ENCODE measurements at regions not wholly inside any gene's neighbourhood (a gene's known extent, or its start where the extent isn't known, plus 50 kb on each side); places are given as distances from the start of the nearest gene placed in this dataset.

DNA sequence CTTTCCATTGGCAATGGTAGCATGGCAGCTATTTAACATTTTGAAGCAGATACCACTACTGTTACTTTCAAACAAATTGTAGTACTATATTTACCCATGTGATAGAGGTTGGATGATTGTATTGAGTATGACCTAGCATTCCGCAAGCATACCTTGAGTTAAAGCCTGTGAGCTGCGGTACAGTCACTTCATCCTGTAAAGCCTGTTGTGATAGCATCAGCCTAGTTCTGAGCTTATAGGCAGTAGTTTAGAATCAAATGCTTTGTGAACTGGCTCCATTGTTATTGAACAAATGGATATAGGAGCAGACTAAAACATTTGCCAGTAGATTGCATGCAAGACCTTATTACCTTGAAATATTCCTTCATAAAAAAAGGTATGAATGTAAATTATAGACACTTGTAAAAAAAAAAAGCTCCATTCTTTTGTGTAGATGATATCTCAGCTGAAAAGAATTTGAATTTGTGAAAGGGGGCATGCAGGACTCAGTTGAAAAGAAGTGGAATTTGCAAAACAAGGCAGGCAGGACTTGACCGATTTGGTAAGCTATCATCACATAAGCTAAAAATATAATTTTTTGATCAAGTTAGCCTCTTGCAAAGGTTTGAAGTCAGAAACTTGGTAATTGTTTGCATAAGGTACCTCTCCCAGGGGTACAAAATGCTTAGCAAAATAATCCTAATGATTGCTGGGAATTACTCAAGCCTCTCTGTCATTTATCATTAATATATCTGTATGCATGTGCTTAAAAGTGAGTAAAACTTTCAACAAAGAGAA is 138.5 kb upstream of the ITGA4 start:
- no peak for TF ChIP-seq POLR2A (IDR thresholded peaks at IDR 0.05)
- TF ChIP-seq, protein P1, sequence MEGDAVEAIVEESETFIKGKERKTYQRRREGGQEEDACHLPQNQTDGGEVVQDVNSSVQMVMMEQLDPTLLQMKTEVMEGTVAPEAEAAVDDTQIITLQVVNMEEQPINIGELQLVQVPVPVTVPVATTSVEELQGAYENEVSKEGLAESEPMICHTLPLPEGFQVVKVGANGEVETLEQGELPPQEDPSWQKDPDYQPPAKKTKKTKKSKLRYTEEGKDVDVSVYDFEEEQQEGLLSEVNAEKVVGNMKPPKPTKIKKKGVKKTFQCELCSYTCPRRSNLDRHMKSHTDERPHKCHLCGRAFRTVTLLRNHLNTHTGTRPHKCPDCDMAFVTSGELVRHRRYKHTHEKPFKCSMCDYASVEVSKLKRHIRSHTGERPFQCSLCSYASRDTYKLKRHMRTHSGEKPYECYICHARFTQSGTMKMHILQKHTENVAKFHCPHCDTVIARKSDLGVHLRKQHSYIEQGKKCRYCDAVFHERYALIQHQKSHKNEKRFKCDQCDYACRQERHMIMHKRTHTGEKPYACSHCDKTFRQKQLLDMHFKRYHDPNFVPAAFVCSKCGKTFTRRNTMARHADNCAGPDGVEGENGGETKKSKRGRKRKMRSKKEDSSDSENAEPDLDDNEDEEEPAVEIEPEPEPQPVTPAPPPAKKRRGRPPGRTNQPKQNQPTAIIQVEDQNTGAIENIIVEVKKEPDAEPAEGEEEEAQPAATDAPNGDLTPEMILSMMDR (IDR thresholded peaks at IDR 0.05) = no peak
- no peak overlapping the region for H3K27ac ChIP-seq
- H3K4me3 ChIP-seq = no peak overlapping the region
- 88% methylated on average over 3 of the region's 3 CpGs for WGBS (ENCODE audit: insufficient coverage, low coverage, low lambda C conversion rate, missing lambda C conversion rate)
- H3K4me1 ChIP-seq = no peaks in the 10 kb centered on the region
- H3K27me3 ChIP-seq = no peaks in the 10 kb centered on the region
- DNase-seq (no peak), ATAC-seq (no peak)
- intact Hi-C loops (cut with DNase I) = no loop called here
- H3K9me3 ChIP-seq = no peaks in the 10 kb centered on the region
- H3K36me3 ChIP-seq = no peaks in the 10 kb centered on the region

DNA sequence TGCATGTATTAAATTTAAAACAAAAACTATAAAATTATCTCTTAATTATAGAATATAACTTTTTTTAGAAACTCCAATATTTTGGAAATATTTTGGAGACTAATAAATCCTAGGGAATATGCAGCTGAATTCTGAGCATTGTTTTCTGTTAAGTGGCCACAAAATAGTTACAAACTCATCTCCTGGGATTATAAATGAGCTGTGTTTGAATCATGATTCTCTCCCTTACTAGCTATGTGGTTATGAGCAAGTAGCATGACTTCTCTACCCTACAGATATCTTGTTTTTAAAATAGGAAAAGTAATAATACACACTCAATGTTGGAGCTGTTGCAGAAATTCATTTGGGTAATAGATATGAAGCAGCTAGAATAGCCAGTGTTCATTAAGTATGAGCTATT is 137.9 kb upstream of the ITGA4 start:
- intact Hi-C loops (cut with DNase I) = no loop called here
- Histone ChIP-seq H3K36me3 (no peaks in the 10 kb centered on the region), H3K4me1 (no peaks in the 10 kb centered on the region), H3K4me3 (no peak overlapping the region), H3K9me3 (no peaks in the 10 kb centered on the region), H3K27me3 (no peaks in the 10 kb centered on the region), H3K27ac (no peak overlapping the region)
- DNase-seq = no peak
- no peak for TF ChIP-seq POLR2A (IDR thresholded peaks at IDR 0.05)
- TF ChIP-seq, protein P1 (IDR thresholded peaks at IDR 0.05) = no peak
- ATAC-seq = no peak

DNA sequence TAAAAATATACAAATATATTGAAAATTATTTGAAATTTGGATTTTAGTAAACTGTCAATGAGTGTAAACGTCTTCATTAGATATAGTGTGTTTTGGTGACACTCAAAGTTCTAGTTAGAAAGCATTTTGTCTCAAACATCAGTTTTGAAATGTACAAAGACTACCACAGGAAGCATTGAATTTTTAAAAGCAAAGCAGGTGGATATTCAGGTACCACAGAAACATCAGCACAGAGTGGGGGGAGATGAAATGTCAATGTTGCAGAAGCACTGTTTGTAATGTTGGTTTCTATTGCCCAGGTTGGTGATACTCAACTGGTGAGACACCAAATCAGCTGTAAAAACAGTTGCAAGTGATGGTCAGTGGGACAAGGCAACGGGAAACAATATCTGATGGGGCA is 136.5 kb upstream of the ITGA4 start:
- Histone ChIP-seq H3K4me1 (no peaks in the 10 kb centered on the region), H3K9me3 (no peaks in the 10 kb centered on the region), H3K27ac (no peak overlapping the region), H3K4me3 (no peak overlapping the region), H3K36me3 (no peaks in the 10 kb centered on the region), H3K27me3 (no peaks in the 10 kb centered on the region)
- intact Hi-C loops (cut with DNase I) = no loop called here
- WGBS (ENCODE audit: insufficient coverage, low coverage, low lambda C conversion rate, missing lambda C conversion rate) = 48% methylated on average over 2 of the region's 2 CpGs
- DNase-seq = no peak
- ATAC-seq = no peak
- TF ChIP-seq POLR2A (IDR thresholded peaks at IDR 0.05) = no peak
- TF ChIP-seq, protein P1 (IDR thresholded peaks at IDR 0.05) = no peak

DNA sequence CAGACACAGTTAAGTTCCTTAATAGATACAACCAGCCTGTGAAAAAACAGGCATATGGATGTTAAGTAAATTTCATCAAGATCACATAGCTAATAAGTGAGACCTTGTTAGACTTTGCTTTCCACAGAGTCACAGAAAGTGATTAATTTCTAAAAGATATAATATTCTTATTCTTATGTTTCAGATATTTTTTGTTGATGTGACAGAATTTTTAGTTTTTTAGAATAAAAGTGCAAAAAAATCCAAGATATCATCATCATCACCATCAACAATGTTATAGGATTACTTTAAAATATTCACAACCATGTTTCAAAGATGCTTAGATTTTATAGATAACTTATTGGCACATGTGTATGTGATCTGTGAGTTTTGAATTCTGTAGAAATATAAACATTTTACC is 132.3 kb upstream of the ITGA4 start:
- intact Hi-C loops (cut with DNase I) = no loop called here
- no peak for ATAC-seq
- TF ChIP-seq, protein P1 (IDR thresholded peaks at IDR 0.05) = no peak
- TF ChIP-seq POLR2A (IDR thresholded peaks at IDR 0.05) = no peak
- Histone ChIP-seq H3K4me1 (no peaks in the 10 kb centered on the region), H3K36me3 (no peaks in the 10 kb centered on the region), H3K9me3 (no peaks in the 10 kb centered on the region), H3K27me3 (no peaks in the 10 kb centered on the region), H3K4me3 (no peak overlapping the region), H3K27ac (no peak overlapping the region)
- no peak for DNase-seq

DNA sequence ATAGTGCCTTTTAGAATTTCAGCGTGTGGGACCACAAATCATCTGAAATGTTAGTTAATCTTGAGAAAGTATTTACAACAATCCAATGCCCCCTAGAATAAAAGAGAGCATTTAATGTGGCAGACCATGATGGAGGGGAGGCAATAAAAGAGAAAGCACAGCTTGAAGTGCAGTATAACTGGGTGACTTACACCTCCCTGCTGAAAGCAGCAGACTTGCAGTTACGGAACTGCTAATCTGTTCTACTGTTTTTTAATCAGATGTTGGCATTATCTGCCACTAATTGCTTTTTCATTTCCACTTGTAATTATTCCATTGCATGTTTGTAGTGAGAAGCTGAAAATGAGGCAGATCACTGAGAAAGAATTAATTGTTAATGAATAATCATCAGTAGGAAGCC is 130.5 kb upstream of the ITGA4 start:
- H3K4me3 ChIP-seq = no peak overlapping the region
- DNase-seq (no peak), ATAC-seq (no peak)
- H3K36me3 ChIP-seq = no peaks in the 10 kb centered on the region
- WGBS (ENCODE audit: insufficient coverage, low coverage, low lambda C conversion rate, missing lambda C conversion rate) = 60% methylated on average over 2 of the region's 2 CpGs
- no peaks in the 10 kb centered on the region for H3K4me1 ChIP-seq
- no peak for TF ChIP-seq POLR2A (IDR thresholded peaks at IDR 0.05)
- TF ChIP-seq, protein P1 (IDR thresholded peaks at IDR 0.05) = no peak
- intact Hi-C loops (cut with DNase I) = no loop called here
- H3K27me3 ChIP-seq = no peaks in the 10 kb centered on the region
- no peak overlapping the region for H3K27ac ChIP-seq
- H3K9me3 ChIP-seq = no peaks in the 10 kb centered on the region
